AG08396 (cell line): ENCODE measurements at regions not wholly inside any gene's neighbourhood (a gene's known extent, or its start where the extent isn't known, plus 50 kb on each side); places are given as distances from the start of the nearest gene placed in this dataset.

Source experiments
- DNase-seq: peaks from one replicate; pipeline ENCODE4 v3.0.0; 2012; ENCODE audit warnings: low spot score, mixed read lengths

GRCh38 chr6:132244744-132245143, 156.5 kb downstream of the MOXD1 start:
- no peak for DNase-seq

- no peak for DNase-seq
These were observed 164.5 kb downstream of the MOXD1 start for GRCh38 chr6:132236744-132237143.

DNA sequence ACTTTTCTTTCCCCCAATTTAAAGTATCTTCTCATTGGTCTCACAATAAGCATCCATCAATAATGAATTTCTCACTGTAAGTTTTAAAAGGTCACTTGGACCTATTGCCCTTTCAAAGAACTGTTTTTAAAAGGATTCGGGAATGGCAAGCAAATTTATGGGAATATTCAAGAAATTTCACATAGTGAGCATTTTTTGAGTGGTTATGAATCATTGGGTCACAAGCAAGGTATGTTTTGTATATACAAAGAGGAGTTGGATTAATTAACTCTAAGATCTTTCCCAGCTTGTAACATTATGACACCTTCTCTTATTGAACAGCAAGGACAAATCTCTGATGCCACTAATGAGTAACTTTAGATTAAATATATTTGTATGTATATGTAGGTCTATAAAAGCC, 165.0 kb downstream of the MOXD1 start:
- no peak for DNase-seq

DNA sequence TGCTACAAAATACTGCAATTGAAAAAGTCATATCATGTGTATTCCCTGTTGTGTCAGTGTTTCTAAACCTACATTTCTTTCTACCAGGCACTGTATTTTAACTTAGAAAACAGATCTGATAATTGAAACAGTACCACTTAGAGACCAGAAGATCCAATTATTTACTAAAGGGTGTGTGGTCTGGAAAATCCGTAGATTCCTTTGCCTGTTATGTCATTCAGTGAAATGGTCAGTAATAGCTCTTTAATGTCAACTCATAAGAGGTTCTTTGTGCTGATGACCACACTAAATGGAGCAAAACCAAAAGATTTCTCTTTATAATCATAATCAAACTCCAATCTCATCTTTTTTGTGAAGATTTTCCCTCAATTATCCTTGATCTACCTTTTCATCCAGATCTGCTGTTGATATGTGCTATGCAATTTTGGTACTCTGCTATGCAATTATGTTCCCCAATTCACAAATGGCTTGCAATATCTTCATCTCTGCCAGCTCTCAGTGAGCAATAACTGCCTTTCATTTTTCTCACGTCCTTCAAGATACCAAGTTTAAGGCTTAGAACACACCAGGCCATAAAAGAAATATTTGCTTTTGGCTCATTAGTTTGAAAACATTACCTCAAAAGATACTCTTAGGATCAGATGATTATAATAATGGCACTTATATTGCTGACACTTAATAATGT, 165.5 kb downstream of the MOXD1 start:
- no peak for DNase-seq

DNA sequence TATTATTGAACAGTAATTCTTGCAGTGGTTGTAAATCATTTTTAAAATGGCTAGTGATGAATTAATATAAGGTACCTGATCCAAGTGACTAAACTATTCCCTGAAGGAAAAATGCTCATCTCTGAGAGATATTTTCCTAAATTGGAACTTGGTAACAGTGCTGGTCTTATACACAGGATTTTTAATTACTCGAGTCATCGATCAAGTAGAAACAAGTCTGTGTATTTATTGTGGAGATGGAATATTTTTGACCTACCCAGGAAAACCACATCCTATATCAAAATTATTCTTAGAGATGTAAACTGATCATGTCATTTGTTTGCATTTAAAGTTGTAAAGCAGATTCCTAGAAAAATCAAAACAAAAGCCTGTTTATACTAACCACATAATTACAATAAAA, 166.9 kb downstream of the MOXD1 start:
- no peak for DNase-seq

DNA sequence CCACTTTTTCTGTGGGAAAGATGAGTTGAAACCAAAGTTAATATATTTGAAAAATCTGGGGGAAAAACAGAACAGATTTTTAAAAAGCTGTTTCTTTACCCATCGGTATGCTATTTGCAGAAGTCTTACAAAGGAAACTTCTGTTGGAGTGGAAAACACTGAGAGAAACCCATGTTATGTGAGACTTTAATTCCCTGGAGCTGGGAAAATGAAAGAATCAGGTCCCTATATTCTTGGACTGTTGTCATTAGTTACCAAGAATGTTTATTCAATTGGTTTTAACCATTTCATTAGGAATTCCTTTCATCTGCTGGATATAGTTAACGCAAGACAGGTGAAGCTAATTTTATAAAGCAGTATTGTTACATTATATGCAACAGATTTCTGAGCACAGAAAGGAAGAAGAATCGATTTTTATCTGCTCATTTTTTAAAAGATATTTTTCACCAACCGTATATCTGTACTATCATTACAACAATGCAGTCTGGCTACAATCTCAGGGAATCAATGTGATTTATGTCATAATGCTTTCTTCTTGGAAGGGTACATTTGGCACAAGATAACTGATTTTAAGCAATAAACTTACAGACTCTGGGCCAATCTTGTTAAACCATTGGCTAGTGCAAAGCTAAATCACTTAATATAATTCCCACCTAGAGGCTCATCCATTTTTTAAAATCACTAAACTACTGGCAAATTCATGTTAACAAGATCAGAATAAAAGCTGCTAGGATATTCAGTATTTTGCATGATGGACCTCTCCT, 170.0 kb downstream of the MOXD1 start:
- no peak for DNase-seq

DNA sequence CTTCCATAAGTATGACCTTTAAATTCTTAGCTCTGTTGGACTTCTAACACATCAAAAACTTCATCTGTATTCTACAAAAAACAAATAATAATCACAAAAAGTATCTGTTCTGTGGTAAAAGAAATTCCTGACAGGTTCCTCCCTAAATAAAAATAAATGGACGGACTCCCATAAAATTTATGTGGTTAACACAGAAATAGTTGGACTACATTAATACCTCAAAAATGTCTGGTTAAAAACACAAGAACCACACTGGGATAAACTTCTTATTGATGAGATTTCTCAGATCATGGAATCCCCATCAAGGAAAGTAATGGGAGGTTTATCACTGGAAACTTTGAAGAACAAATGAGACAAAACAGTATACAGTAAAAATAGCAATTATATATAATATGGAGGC, 172.4 kb downstream of the MOXD1 start:
- DNase-seq: no peak

GRCh38 chr6:132227904-132228303, 173.4 kb downstream of the MOXD1 start:
- peak; percentile 23 for DNase-seq

DNA sequence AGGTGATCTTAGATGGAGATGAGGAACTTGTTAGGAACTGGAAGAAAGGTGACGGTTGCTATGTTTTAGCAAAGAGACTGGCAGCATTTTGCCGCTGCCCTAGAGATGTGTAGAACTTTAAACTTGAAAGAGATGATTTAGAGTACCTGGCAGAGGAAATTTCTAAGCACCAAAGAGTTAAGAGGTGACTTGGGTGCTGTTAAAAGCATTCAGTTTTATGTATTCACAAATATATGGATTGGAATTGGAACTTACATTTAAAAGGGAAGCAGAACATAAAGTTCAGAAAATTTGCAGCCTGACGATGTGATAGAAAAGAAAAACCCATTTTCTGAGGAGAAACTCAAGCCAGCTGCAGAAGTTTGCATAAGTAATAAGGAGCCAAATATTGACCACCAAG, 176.3 kb downstream of the MOXD1 start:
- DNase-seq: no peak

- no peak for DNase-seq
These were observed 180.5 kb downstream of the MOXD1 start for GRCh38 chr6:132220800-132221199.

- DNase-seq: no peak
These were observed 181.4 kb downstream of the MOXD1 start for GRCh38 chr6:132219901-132220300.

DNA sequence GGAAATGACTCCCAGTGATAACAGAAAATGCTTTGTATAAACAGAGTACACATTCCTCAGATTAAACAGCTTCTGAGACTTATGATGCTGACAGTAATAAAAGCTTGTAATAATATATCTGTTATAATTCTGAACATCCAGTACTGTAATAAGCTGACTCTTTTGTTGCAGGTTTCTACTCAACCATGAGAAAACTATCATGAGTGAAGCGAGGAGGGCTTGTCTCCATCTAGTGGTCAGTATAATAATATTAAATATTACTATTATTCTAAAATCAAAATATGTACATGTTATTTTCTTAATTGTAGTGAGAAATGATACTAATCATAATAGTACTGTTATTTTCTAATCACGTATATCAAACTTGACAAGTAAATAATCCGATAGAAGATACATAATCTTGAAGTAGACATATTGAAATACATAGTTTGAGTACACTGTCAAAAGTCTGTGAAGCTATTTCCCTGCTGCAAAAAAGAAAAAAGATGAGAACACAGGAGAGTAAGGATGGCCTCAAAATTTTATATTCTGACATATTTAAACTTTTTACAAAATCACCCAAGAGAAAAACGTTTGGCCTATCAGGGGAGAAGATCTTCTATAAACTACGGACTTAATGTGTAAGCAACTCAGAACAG, 183.1 kb downstream of the MOXD1 start:
- no peak for DNase-seq

- no peak for DNase-seq
These were observed 185.5 kb downstream of the MOXD1 start for GRCh38 chr6:132215805-132216204.

DNA sequence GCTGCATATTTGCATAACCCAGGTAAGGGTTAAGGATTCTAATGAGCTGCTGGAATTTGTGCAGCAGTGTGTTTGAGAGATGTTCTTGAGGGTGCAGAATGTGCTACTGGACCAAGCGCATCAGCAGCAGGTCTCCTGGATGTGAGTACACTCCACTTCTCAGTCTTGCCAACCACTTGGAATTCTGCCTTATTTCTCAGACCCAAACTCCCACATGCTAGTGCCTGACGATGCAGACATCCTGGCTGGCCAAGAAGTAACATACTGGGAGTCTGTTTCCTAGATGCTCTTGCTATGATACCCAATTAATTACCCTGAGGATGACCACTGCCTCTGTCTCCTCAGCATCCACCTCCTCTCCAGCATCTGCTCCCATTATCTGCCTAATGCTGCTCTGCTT, 186.6 kb downstream of the MOXD1 start:
- no peak for DNase-seq

- DNase-seq: no peak
These were observed 187.5 kb downstream of the MOXD1 start for GRCh38 chr6:132213732-132214131.

- no peak for DNase-seq
These were observed 188.1 kb downstream of the MOXD1 start for GRCh38 chr6:132213191-132213590.

- DNase-seq: no peak
These were observed 190.2 kb downstream of the MOXD1 start for GRCh38 chr6:132210886-132211563.

DNA sequence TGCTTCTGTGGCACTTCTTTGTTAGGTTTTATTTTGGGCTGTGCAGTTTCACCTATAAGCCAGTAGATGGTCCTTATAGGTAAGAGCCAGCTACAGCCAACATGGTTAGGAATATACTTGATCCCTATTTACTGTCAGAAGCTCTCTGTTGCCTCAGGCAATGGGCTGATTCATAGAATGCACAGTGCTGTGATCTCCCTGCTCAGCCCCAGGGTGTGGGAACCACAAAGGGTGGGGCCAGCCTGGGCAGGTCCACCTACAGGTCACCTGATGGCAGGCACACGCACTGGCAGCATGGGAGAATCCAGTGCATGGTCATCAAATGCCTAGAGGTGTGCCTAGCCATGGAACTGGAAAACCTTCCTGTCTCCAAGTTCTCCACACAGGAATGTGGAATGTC, 191.9 kb downstream of the MOXD1 start:
- no peak for DNase-seq

DNA sequence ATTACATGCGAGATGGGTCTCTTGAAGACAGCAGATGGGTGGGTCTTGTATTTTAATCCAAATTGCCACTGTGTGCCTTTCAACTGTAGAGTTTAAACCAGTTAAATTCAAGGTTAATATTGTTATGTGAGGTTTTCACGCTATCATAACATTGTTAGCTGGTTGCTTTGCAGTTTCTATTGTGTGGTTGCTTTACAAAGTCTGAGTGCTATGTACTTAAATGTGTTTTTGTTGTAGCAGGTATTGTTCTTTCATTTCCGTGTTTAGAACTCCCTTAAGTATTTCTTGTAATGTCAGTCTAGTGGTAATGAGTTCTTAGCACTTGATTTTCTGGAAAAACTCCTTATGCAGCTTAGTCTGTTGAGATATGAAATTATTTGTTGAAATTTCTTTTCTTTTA, 193.3 kb downstream of the MOXD1 start:
- DNase-seq: no peak

GRCh38 chr6:132205946-132206345, 195.3 kb downstream of the MOXD1 start:
- no peak for DNase-seq

GRCh38 chr6:132204591-132204990, 196.7 kb downstream of the MOXD1 start:
- no peak for DNase-seq

DNA sequence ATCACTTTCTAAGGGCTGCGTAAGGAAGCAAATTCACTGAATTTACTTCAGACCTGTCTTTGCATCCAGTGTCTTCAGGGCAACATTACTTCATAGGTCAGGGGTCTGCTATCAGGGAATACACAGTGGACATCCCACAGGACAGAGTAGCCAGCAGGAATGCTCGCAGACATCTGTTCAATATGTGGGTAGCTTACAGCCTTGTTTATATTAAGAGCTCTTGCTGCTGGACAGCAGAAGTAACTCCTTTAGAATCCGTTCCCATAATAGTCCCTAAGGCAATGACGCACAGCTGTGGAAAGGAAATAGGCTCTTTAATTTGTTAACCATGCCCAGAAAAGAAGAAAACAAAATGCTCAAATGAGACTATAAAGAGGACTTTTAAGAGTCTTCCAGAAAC, 198.7 kb downstream of the MOXD1 start:
- peak; percentile 63 for DNase-seq

GRCh38 chr6:132199343-132199742, 201.9 kb downstream of the MOXD1 start:
- peak; percentile 17 for DNase-seq
